Neural cell (in vitro differentiated cells): ENCODE measurements at regions not wholly inside any gene's neighbourhood (a gene's known extent, or its start where the extent isn't known, plus 50 kb on each side); places are given as distances from the start of the nearest gene placed in this dataset.

Experiments used
- H2AFZ ChIP-seq: fragments of 200-600, 300-800 bp; sonication (generic), shearing (Covaris generic); 2 replicates; pipeline ENCODE4 v1.6.0; 2014; ENCODE audit warnings: low read depth, mild to moderate bottlenecking, antibody characterized with exemption, low read length, moderate library complexity
- H3F3A ChIP-seq: fragments of 200-600 bp; shearing (Covaris generic); 2 replicates; pipeline ENCODE4 v1.6.1; 2016; ENCODE audit warnings: mild to moderate bottlenecking, moderate library complexity, mixed read lengths, antibody characterized with exemption, low read length; ENCODE audit not compliant: insufficient read depth, poor library complexity, severe bottlenecking
- H3K27ac ChIP-seq: fragments of 200-600, 300-800 bp; sonication (generic), shearing (Covaris generic); 2 replicates; pipeline ENCODE4 v1.5.1; 2014; ENCODE audit warnings: mild to moderate bottlenecking, low read length, moderate library complexity
- H3K27me3 ChIP-seq: fragments of 300-800, 200-600 bp; sonication (generic), shearing (Covaris generic); 2 replicates; pipeline ENCODE4 v1.6.0; 2014; ENCODE audit warnings: mild to moderate bottlenecking, low read depth, low read length, moderate library complexity; ENCODE audit not compliant: insufficient read depth
- H3K36me3 ChIP-seq: fragments of 300-800, 200-600 bp; sonication (generic), shearing (Covaris generic); 2 replicates; pipeline ENCODE4 v1.5.1; 2014; ENCODE audit warnings: mild to moderate bottlenecking, antibody characterized with exemption, low read length, moderate library complexity; ENCODE audit not compliant: insufficient read depth
- H3K4me2 ChIP-seq: fragments of 300-800, 200-600 bp; sonication (generic), shearing (Covaris generic); 2 replicates; pipeline ENCODE4 v1.6.0; 2014; ENCODE audit warnings: mild to moderate bottlenecking, low read length
- H3K4me3 ChIP-seq: fragments of 300-800, 200-600 bp; sonication (generic), shearing (Covaris generic); 2 replicates; pipeline ENCODE4 v1.5.1; 2014; ENCODE audit warnings: mild to moderate bottlenecking, low read length, moderate library complexity
- H3K79me2 ChIP-seq: fragments of 200-600 bp; shearing (Covaris generic); replicated peaks from 2 replicates; pipeline ENCODE4 v1.6.0; 2014; ENCODE audit warnings: mild to moderate bottlenecking, low read length, moderate library complexity; ENCODE audit not compliant: insufficient read depth
- H3K9ac ChIP-seq: fragments of 300-800, 200-600 bp; sonication (generic), shearing (Covaris generic); 2 replicates; pipeline ENCODE4 v1.6.1; 2016; ENCODE audit warnings: mild to moderate bottlenecking, low read length, mixed read lengths
- H3K9me2 ChIP-seq: fragments of 200-600 bp; shearing (Covaris generic); 2 replicates; pipeline ENCODE4 v1.6.1; 2016; ENCODE audit warnings: mild to moderate bottlenecking, low read length, mixed read lengths; ENCODE audit not compliant: insufficient read depth
- H3K9me3 ChIP-seq: fragments of 200-600, 300-800 bp; sonication (generic), shearing (Covaris generic); 2 replicates; pipeline ENCODE4 v1.6.1; 2016; ENCODE audit warnings: mild to moderate bottlenecking, mixed run types, low read length, moderate library complexity, mixed read lengths
- H4K20me1 ChIP-seq: fragments of 200-600 bp; shearing (Covaris generic); 2 replicates; pipeline ENCODE4 v1.6.1; 2016; ENCODE audit warnings: mild to moderate bottlenecking, mixed run types; ENCODE audit not compliant: insufficient read depth
- EP300 ChIP-seq: fragments of 450-650 bp; conservative IDR thresholded peaks from 2 replicates; pipeline ENCODE4 v1.6.1; 2014; ENCODE audit warnings: antibody characterized with exemption, mild to moderate bottlenecking, moderate library complexity; ENCODE audit not compliant: poor library complexity, severe bottlenecking
- EZH2 ChIP-seq: fragments of 200-600, 300-800 bp; shearing (Covaris generic), sonication (generic); IDR thresholded peaks from 2 replicates; pipeline ENCODE4 v1.6.1; 2014; ENCODE audit warnings: antibody characterized with exemption, low read length, borderline replicate concordance, mild to moderate bottlenecking; ENCODE audit not compliant: insufficient read depth, poor library complexity, severe bottlenecking
- MXI1 ChIP-seq: fragments of 450-650 bp; conservative IDR thresholded peaks from 2 replicates; pipeline ENCODE4 v1.6.1; 2014; ENCODE audit warnings: antibody characterized with exemption, mild to moderate bottlenecking; ENCODE audit not compliant: poor library complexity, severe bottlenecking
- POLR2AphosphoS5 ChIP-seq: IDR thresholded peaks from 2 replicates; pipeline ENCODE4 v1.6.1; 2012
- RAD21 ChIP-seq: fragments of 450-650 bp; conservative IDR thresholded peaks from 2 replicates; pipeline ENCODE4 v1.6.1; 2014; ENCODE audit warnings: antibody characterized with exemption, mild to moderate bottlenecking, moderate library complexity
- SMC3 ChIP-seq: fragments of 450-650 bp; conservative IDR thresholded peaks from 2 replicates; pipeline ENCODE4 v1.6.1; 2014; ENCODE audit warnings: antibody characterized with exemption, mild to moderate bottlenecking, moderate library complexity; ENCODE audit not compliant: poor library complexity
- TAF1 ChIP-seq: IDR thresholded peaks from 2 replicates; pipeline ENCODE4 v1.6.1; 2012; ENCODE audit warnings: low read depth
- TF ChIP-seq, protein P1 (sequence below): fragments of 450-650 bp; IDR thresholded peaks from 2 replicates; pipeline ENCODE4 v1.5.1; 2014; ENCODE audit warnings: antibody characterized with exemption, mild to moderate bottlenecking, moderate library complexity; ENCODE audit not compliant: poor library complexity, severe bottlenecking
- TF ChIP-seq, protein P2 (sequence below): IDR thresholded peaks from 2 replicates; pipeline ENCODE4 v1.6.1; 2012; ENCODE audit warnings: borderline replicate concordance

DNA sequence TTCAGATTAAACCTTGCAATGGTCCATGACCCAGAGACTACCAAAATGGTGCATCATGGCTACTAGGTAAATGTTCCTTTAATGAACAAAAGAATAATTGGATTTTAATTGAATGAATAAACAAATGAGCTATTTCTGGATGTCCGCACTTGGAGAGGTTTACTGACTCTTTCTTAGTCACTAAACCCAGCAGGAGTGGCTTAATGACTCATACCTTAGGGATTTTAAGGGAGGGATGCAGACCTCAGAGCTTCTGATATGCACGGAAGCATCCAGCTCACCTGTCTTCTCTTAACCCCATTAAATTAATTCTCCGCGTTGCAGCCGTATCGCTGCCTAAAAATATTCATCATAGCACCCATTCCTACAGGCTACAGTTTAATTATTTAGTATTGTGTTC is 970.0 kb upstream of the SLC35B3 start:
- Histone ChIP-seq H3F3A (no peaks in the 10 kb centered on the region), H3K27me3 (no peaks in the 10 kb centered on the region), H4K20me1 (no peaks in the 10 kb centered on the region), H3K4me2 (no peak overlapping the region), H3K9me3 (no peaks in the 10 kb centered on the region), H3K9ac (no peak overlapping the region), H3K9me2 (no peaks in the 10 kb centered on the region), H3K27ac (no peak overlapping the region), H2AFZ (no peak overlapping the region), H3K4me3 (no peak overlapping the region), H3K36me3 (no peaks in the 10 kb centered on the region), H3K79me2 (no peaks in the 10 kb centered on the region)
- TF ChIP-seq, protein P1, sequence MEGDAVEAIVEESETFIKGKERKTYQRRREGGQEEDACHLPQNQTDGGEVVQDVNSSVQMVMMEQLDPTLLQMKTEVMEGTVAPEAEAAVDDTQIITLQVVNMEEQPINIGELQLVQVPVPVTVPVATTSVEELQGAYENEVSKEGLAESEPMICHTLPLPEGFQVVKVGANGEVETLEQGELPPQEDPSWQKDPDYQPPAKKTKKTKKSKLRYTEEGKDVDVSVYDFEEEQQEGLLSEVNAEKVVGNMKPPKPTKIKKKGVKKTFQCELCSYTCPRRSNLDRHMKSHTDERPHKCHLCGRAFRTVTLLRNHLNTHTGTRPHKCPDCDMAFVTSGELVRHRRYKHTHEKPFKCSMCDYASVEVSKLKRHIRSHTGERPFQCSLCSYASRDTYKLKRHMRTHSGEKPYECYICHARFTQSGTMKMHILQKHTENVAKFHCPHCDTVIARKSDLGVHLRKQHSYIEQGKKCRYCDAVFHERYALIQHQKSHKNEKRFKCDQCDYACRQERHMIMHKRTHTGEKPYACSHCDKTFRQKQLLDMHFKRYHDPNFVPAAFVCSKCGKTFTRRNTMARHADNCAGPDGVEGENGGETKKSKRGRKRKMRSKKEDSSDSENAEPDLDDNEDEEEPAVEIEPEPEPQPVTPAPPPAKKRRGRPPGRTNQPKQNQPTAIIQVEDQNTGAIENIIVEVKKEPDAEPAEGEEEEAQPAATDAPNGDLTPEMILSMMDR = no peak
- TF ChIP-seq MXI1 (no peak), SMC3 (no peak), EZH2 (no peak), RAD21 (no peak), TAF1 (no peak), POLR2AphosphoS5 (no peak), EP300 (no peak)
- TF ChIP-seq, protein P2, sequence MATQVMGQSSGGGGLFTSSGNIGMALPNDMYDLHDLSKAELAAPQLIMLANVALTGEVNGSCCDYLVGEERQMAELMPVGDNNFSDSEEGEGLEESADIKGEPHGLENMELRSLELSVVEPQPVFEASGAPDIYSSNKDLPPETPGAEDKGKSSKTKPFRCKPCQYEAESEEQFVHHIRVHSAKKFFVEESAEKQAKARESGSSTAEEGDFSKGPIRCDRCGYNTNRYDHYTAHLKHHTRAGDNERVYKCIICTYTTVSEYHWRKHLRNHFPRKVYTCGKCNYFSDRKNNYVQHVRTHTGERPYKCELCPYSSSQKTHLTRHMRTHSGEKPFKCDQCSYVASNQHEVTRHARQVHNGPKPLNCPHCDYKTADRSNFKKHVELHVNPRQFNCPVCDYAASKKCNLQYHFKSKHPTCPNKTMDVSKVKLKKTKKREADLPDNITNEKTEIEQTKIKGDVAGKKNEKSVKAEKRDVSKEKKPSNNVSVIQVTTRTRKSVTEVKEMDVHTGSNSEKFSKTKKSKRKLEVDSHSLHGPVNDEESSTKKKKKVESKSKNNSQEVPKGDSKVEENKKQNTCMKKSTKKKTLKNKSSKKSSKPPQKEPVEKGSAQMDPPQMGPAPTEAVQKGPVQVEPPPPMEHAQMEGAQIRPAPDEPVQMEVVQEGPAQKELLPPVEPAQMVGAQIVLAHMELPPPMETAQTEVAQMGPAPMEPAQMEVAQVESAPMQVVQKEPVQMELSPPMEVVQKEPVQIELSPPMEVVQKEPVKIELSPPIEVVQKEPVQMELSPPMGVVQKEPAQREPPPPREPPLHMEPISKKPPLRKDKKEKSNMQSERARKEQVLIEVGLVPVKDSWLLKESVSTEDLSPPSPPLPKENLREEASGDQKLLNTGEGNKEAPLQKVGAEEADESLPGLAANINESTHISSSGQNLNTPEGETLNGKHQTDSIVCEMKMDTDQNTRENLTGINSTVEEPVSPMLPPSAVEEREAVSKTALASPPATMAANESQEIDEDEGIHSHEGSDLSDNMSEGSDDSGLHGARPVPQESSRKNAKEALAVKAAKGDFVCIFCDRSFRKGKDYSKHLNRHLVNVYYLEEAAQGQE = no peak

DNA sequence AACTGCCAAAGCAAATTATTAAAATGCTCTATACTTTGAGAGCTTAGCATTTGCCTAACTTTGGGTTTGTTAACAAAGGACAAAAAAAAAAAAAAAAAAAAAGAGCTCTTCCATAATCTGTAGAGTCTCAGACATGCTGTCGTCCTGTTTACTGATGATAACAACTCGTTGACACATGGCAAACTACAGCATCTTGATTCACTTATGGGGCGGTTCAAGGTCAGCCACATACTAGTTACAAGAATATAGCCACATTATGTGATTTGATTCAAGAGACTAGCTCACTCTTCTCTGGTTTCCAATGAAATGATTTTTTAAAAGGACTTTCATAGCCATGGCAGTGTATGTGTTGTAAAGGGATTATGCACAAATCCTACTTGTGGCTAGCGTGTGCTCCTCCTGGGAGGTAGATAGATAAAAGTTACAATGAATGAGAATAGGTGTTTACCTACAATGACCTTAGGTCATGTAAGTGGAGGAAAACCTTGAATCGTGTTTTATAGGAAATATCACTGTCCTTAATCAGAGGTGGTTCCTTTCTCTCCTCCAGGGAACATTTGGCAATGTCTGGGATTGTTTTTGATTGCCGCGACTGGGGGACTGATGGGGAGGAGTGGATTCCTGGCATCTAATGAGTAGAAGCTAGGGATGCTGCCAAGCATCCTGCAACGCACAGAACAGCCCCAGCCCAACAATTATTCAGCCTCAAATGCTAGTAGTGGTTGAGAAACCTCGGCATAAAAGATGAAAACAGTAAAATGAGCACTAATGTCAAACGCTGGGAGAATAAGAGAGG is 969.2 kb upstream of the SLC35B3 start:
- Histone ChIP-seq H3K9me2 (no peaks in the 10 kb centered on the region), H3K27me3 (no peaks in the 10 kb centered on the region), H3K9me3 (no peaks in the 10 kb centered on the region), H2AFZ (no peak overlapping the region), H3K4me3 (no peak overlapping the region), H3K79me2 (no peaks in the 10 kb centered on the region), H3F3A (no peaks in the 10 kb centered on the region), H3K4me2 (no peak overlapping the region), H3K9ac (no peak overlapping the region), H3K27ac (no peak overlapping the region), H4K20me1 (no peaks in the 10 kb centered on the region), H3K36me3 (no peaks in the 10 kb centered on the region)
- TF ChIP-seq SMC3 = no peak
- TF ChIP-seq POLR2AphosphoS5 = no peak
- TF ChIP-seq, protein P1 = no peak
